ENCODE measurements at regions not wholly inside any gene's neighbourhood (a gene's known extent, or its start where the extent isn't known, plus 50 kb on each side); places are given as distances from the start of the nearest gene placed in this dataset.

DNA sequence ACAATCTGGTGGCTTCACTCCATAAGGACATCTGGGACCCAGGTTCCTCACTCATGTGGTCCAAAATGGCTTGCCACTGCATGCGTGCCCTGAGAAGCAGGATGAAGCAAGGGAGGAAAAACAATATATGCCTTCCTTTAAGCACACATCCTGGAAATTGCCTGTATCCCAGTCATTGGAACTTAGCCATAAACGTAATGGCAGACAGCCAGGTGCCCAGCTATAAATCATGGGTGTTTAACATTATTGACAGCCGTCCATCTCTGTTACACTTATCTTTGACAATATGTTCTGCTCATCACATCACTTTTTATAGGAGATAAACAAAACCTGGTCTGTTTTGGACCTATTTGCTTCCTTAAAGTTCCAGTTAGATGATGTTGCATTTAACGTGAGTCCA, 181.0 kb downstream of the AASDH start:
- no peak overlapping the region for H3K56ac ChIP-seq (ENCODE audit: insufficient read length, low read depth, low read length)
- no peaks in the 10 kb centered on the region for H3K79me1 ChIP-seq (ENCODE audit: insufficient read depth, low read depth, low read length, poor library complexity, severe bottlenecking)
- no peak overlapping the region for H2BK120ac ChIP-seq (ENCODE audit: low read depth, low read length, poor library complexity, severe bottlenecking)
- H2BK15ac ChIP-seq (ENCODE audit: low read depth, low read length): no peak overlapping the region
- no CpG with 5 or more reads among the region's 4 CpGs for WGBS (ENCODE audit: extremely low coverage, insufficient read length, low lambda C conversion rate)
- no peak overlapping the region for H4K91ac ChIP-seq (ENCODE audit: insufficient read length, low read depth, low read length)
- H3K27me3 ChIP-seq (ENCODE audit: insufficient read depth, low read length): peaks cover 11% of the 10 kb centered on the region; the same call in 1 of the 2 replicates
- H3K4me2 ChIP-seq (ENCODE audit: insufficient read depth, insufficient read length, low read length): no peak overlapping the region
- peaks cover 4% of the 10 kb centered on the region for H3K9me3 ChIP-seq (ENCODE audit: control insufficient read depth, low read depth, low read length)
- H2AFZ ChIP-seq (ENCODE audit: low read length): no peak overlapping the region
- no peak overlapping the region for H3K9ac ChIP-seq (ENCODE audit: extremely low read depth, insufficient read length, low read length)
- no peak overlapping the region for H3K14ac ChIP-seq (ENCODE audit: insufficient read depth, low read length)
- no peak overlapping the region for H2BK12ac ChIP-seq (ENCODE audit: insufficient read length, low read depth, low read length)
- no peak overlapping the region for H3K27ac ChIP-seq (ENCODE audit: insufficient read length, low read depth, low read length)
- H3K4me3 Mint-ChIP-seq: no peak overlapping the region
- H3K18ac ChIP-seq (ENCODE audit: insufficient read length, low read depth, low read length): no peak overlapping the region
- H3K4me1 ChIP-seq (ENCODE audit: insufficient read depth, low read length): no peaks in the 10 kb centered on the region
- DNase-seq: no peak
- no peak overlapping the region for H2AK5ac ChIP-seq (ENCODE audit: insufficient read length, low read length)
- H3K9me3 Mint-ChIP-seq: peaks cover 5 to 7% of the 10 kb centered on the region in 2 experiments
- no peak overlapping the region for H2BK5ac ChIP-seq (ENCODE audit: insufficient read length, low read length)
- H3K4ac ChIP-seq (ENCODE audit: low read depth, low read length): no peak overlapping the region
- H3K4me1 Mint-ChIP-seq: peaks cover 12% of the 10 kb centered on the region in 2 experiments
- H3K23ac ChIP-seq (ENCODE audit: insufficient read length, low read depth, low read length): no peak overlapping the region
- no peak overlapping the region for H3K27ac Mint-ChIP-seq
- no peaks in the 10 kb centered on the region for H3K79me2 ChIP-seq (ENCODE audit: insufficient read depth, low read length)
- H4K20me1 ChIP-seq (ENCODE audit: control insufficient read depth, insufficient read depth, insufficient read length): no peaks in the 10 kb centered on the region
- no peak overlapping the region for H4K5ac ChIP-seq (ENCODE audit: insufficient read length, low read depth, low read length)
- H2BK20ac ChIP-seq (ENCODE audit: low read depth, low read length, poor library complexity, severe bottlenecking): no peak overlapping the region
- H4K8ac ChIP-seq (replicated peaks; ENCODE audit: insufficient read length, low read depth, low read length): no peak overlapping the region
- H3K36me3 Mint-ChIP-seq (ENCODE audit: insufficient read depth in 1 of 3, low read depth in 3 of 3): peaks cover under 1 to 5% (median 2%) of the 10 kb centered on the region in 3 experiments; a peak in 6 of 7 replicates
- TF ChIP-seq, protein P1, sequence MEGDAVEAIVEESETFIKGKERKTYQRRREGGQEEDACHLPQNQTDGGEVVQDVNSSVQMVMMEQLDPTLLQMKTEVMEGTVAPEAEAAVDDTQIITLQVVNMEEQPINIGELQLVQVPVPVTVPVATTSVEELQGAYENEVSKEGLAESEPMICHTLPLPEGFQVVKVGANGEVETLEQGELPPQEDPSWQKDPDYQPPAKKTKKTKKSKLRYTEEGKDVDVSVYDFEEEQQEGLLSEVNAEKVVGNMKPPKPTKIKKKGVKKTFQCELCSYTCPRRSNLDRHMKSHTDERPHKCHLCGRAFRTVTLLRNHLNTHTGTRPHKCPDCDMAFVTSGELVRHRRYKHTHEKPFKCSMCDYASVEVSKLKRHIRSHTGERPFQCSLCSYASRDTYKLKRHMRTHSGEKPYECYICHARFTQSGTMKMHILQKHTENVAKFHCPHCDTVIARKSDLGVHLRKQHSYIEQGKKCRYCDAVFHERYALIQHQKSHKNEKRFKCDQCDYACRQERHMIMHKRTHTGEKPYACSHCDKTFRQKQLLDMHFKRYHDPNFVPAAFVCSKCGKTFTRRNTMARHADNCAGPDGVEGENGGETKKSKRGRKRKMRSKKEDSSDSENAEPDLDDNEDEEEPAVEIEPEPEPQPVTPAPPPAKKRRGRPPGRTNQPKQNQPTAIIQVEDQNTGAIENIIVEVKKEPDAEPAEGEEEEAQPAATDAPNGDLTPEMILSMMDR (conservative IDR thresholded peaks at IDR 0.05): no peak
- H3K27me3 Mint-ChIP-seq (ENCODE audit: low read depth): peaks cover 79% of the 10 kb centered on the region
- no peak overlapping the region for H3T11ph ChIP-seq (ENCODE audit: low read length)
- H3K23me2 ChIP-seq (ENCODE audit: insufficient read length, low read depth, low read length, poor library complexity, severe bottlenecking): no peaks in the 10 kb centered on the region

All from H9 (cell line).